ENCODE measurements at regions not wholly inside any gene's neighbourhood (a gene's known extent, or its start where the extent isn't known, plus 50 kb on each side); places are given as distances from the start of the nearest gene placed in this dataset.

GRCh38 chr3:55226696-55227095 is 260.4 kb downstream of the WNT5A start:
- H3K4me1 ChIP-seq (ENCODE audit: insufficient read depth, low read length, severe bottlenecking) = no peaks in the 10 kb centered on the region
- no peak overlapping the region for H3K4me3 ChIP-seq (ENCODE audit: low read depth, low read length, poor library complexity, severe bottlenecking)
- H3K27ac ChIP-seq (ENCODE audit: low read depth, low read length, poor library complexity, severe bottlenecking) = no peak overlapping the region
- H3K36me3 ChIP-seq (ENCODE audit: insufficient read depth, low read length) = no peaks in the 10 kb centered on the region
- TF ChIP-seq EZH2 (IDR thresholded peaks at IDR 0.05; ENCODE audit: borderline replicate concordance, low read length) (no peak), CTCF (IDR thresholded peaks at IDR 0.05; ENCODE audit: low read length) (no peak)
- no peak overlapping the region for H3K4me2 ChIP-seq (ENCODE audit: low read length)
- no peaks in the 10 kb centered on the region for H3K9me2 ChIP-seq (ENCODE audit: low read depth, low read length)
- H3K27me3 ChIP-seq (ENCODE audit: insufficient read depth, low read length) = no peaks in the 10 kb centered on the region
- H3K9ac ChIP-seq (ENCODE audit: low read length) = no peak overlapping the region
- no peaks in the 10 kb centered on the region for H4K20me1 ChIP-seq (ENCODE audit: insufficient read depth, low read length)
- H3K9me3 ChIP-seq (ENCODE audit: low read length) = no peaks in the 10 kb centered on the region
- no peak overlapping the region for H2AFZ ChIP-seq (ENCODE audit: low read length)
- no peaks in the 10 kb centered on the region for H3K79me2 ChIP-seq (ENCODE audit: insufficient read depth, low read length)
- H3F3A ChIP-seq (ENCODE audit: insufficient read depth, low read length) = no peaks in the 10 kb centered on the region

GRCh38 chr3:55218577-55218976 is 268.5 kb downstream of the WNT5A start:
- Histone ChIP-seq H4K20me1 (ENCODE audit: insufficient read depth, low read length) (no peaks in the 10 kb centered on the region), H3K9me2 (ENCODE audit: low read depth, low read length) (no peaks in the 10 kb centered on the region), H3K4me1 (ENCODE audit: insufficient read depth, low read length, severe bottlenecking) (no peaks in the 10 kb centered on the region), H3K4me3 (ENCODE audit: low read depth, low read length, poor library complexity, severe bottlenecking) (no peak overlapping the region), H3K4me2 (ENCODE audit: low read length) (no peak overlapping the region), H3K27me3 (ENCODE audit: insufficient read depth, low read length) (no peaks in the 10 kb centered on the region), H3F3A (ENCODE audit: insufficient read depth, low read length) (no peaks in the 10 kb centered on the region), H3K79me2 (ENCODE audit: insufficient read depth, low read length) (no peaks in the 10 kb centered on the region), H3K36me3 (ENCODE audit: insufficient read depth, low read length) (no peaks in the 10 kb centered on the region), H2AFZ (ENCODE audit: low read length) (no peak overlapping the region), H3K27ac (ENCODE audit: low read depth, low read length, poor library complexity, severe bottlenecking) (no peak overlapping the region), H3K9ac (ENCODE audit: low read length) (no peak overlapping the region), H3K9me3 (ENCODE audit: low read length) (no peaks in the 10 kb centered on the region)
- TF ChIP-seq CTCF (IDR thresholded peaks at IDR 0.05; ENCODE audit: low read length) = no peak
- TF ChIP-seq EZH2 (IDR thresholded peaks at IDR 0.05; ENCODE audit: borderline replicate concordance, low read length) = no peak

- Histone ChIP-seq H3K9me2 (ENCODE audit: low read depth, low read length) (no peaks in the 10 kb centered on the region), H3K9me3 (ENCODE audit: low read length) (no peaks in the 10 kb centered on the region), H3K27me3 (ENCODE audit: insufficient read depth, low read length) (no peaks in the 10 kb centered on the region), H3K4me3 (ENCODE audit: low read depth, low read length, poor library complexity, severe bottlenecking) (no peak overlapping the region), H3F3A (ENCODE audit: insufficient read depth, low read length) (no peaks in the 10 kb centered on the region), H4K20me1 (ENCODE audit: insufficient read depth, low read length) (no peaks in the 10 kb centered on the region), H3K36me3 (ENCODE audit: insufficient read depth, low read length) (no peaks in the 10 kb centered on the region), H3K4me1 (ENCODE audit: insufficient read depth, low read length, severe bottlenecking) (no peaks in the 10 kb centered on the region), H3K9ac (ENCODE audit: low read length) (no peak overlapping the region), H3K79me2 (ENCODE audit: insufficient read depth, low read length) (no peaks in the 10 kb centered on the region), H2AFZ (ENCODE audit: low read length) (no peak overlapping the region), H3K27ac (ENCODE audit: low read depth, low read length, poor library complexity, severe bottlenecking) (no peak overlapping the region), H3K4me2 (ENCODE audit: low read length) (no peak overlapping the region)
- TF ChIP-seq CTCF (IDR thresholded peaks at IDR 0.05; ENCODE audit: low read length) (no peak), EZH2 (IDR thresholded peaks at IDR 0.05; ENCODE audit: borderline replicate concordance, low read length) (no peak)
Measured at GRCh38 chr3:55207744-55208143, 279.4 kb downstream of the WNT5A start.

All from OCI-LY1 (cell line).